Stimulated activated naive CD8-positive, alpha-beta T cell treated with anti-CD3 and anti-CD28 coated beads, Interleukin-15, Interleukin-2, amounts not matched to agents 100 ng/mL and 50 ng/mL, for 24 hours (primary cell): ENCODE measurements at regions not wholly inside any gene's neighbourhood (a gene's known extent, or its start where the extent isn't known, plus 50 kb on each side); places are given as distances from the start of the nearest gene placed in this dataset.

Source experiments
- H3K27ac Mint-ChIP-seq: one replicate; pipeline ENCODE4 v1.8.0; 2021; ENCODE audit warnings: mild to moderate bottlenecking, mixed read lengths
- H3K27me3 Mint-ChIP-seq: one replicate; pipeline ENCODE4 v1.8.0; 2021; ENCODE audit warnings: mixed read lengths
- H3K36me3 Mint-ChIP-seq: one replicate; pipeline ENCODE4 v1.8.0; 2021; ENCODE audit warnings: low read depth, mixed read lengths
- H3K4me1 Mint-ChIP-seq: one replicate; pipeline ENCODE4 v1.8.0; 2021; ENCODE audit warnings: low read depth, mixed read lengths
- H3K4me3 Mint-ChIP-seq: one replicate; pipeline ENCODE4 v1.8.0; 2021; ENCODE audit warnings: mild to moderate bottlenecking, mixed read lengths
- H3K9me3 Mint-ChIP-seq: one replicate; pipeline ENCODE4 v1.8.0; 2021; ENCODE audit warnings: mixed read lengths

GRCh38 chr5:116848954-116849581 is 274.4 kb upstream of the SEMA6A start:
- Mint-ChIP-seq H3K4me1 (no peaks in the 10 kb centered on the region), H3K4me3 (no peak overlapping the region)

GRCh38 chr5:116847960-116848359 is 273.3 kb upstream of the SEMA6A start:
- Mint-ChIP-seq H3K36me3 (no peaks in the 10 kb centered on the region), H3K9me3 (peaks cover 17% of the 10 kb centered on the region), H3K27me3 (no peaks in the 10 kb centered on the region), H3K27ac (no peak overlapping the region), H3K4me1 (no peaks in the 10 kb centered on the region), H3K4me3 (no peak overlapping the region)

More at GRCh38 chr5:116848954-116849581, 274.4 kb upstream of the SEMA6A start:
- Mint-ChIP-seq H3K27me3 (no peaks in the 10 kb centered on the region), H3K9me3 (peaks cover 17% of the 10 kb centered on the region), H3K27ac (no peak overlapping the region), H3K36me3 (no peaks in the 10 kb centered on the region)

DNA sequence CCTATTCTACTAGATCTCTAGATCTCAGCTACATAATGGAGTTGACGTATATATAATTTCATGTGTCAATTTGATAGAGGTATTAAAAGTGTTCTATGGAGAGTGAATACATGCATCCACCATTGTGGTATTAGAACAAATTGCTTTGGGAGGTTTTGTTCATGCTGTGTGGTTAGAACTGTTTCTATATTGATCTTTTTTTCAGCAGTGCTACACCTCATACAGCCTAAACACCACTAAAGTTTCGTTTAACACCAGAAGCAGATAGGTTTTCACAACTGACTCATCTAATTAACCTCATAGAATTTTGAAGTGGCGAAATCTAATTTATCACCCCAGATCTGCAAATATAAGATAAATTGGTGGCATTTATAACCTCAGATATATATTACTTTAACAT is 269.4 kb upstream of the SEMA6A start:
- H3K27ac Mint-ChIP-seq, result no peak overlapping the region
- H3K9me3 Mint-ChIP-seq, result peaks cover 15% of the 10 kb centered on the region
- H3K27me3 Mint-ChIP-seq, result no peaks in the 10 kb centered on the region
- H3K4me1 Mint-ChIP-seq, result no peaks in the 10 kb centered on the region
- no peak overlapping the region for H3K4me3 Mint-ChIP-seq
- no peaks in the 10 kb centered on the region for H3K36me3 Mint-ChIP-seq

GRCh38 chr5:116842514-116842961 is 267.9 kb upstream of the SEMA6A start:
- H3K27me3 Mint-ChIP-seq, result no peaks in the 10 kb centered on the region

DNA sequence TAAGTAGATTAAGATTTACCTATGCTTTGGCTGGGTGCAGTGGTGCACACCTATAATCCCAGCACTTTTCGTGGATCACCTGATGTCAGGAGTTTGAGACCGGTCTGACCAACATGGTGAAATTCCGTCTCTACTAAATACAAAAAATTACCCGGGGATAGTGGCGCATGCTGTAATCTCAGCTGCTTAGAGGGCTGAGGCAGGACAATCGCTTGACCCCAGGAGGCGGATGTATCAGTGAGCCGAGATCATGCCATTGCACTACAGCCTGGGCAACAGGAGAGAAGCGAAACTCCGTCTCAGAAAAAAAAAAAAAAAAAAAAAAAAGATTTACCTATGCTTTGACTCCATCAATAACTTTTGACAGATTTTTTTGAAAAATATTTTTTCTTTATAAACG is 267.1 kb upstream of the SEMA6A start:
- Mint-ChIP-seq H3K4me1 (no peaks in the 10 kb centered on the region), H3K27me3 (no peaks in the 10 kb centered on the region), H3K9me3 (peaks cover 12% of the 10 kb centered on the region), H3K27ac (no peak overlapping the region), H3K4me3 (no peak overlapping the region), H3K36me3 (no peaks in the 10 kb centered on the region)

More at GRCh38 chr5:116842514-116842961, 267.9 kb upstream of the SEMA6A start:
- peaks cover 12% of the 10 kb centered on the region for H3K9me3 Mint-ChIP-seq
- H3K36me3 Mint-ChIP-seq, result no peaks in the 10 kb centered on the region
- no peak overlapping the region for H3K4me3 Mint-ChIP-seq
- no peak overlapping the region for H3K27ac Mint-ChIP-seq
- H3K4me1 Mint-ChIP-seq, result no peaks in the 10 kb centered on the region

- Mint-ChIP-seq H3K36me3 (no peaks in the 10 kb centered on the region), H3K4me3 (no peak overlapping the region), H3K9me3 (peaks cover 4% of the 10 kb centered on the region), H3K27ac (no peak overlapping the region), H3K4me1 (no peaks in the 10 kb centered on the region), H3K27me3 (no peaks in the 10 kb centered on the region)
These were observed 263.5 kb upstream of the SEMA6A start for GRCh38 chr5:116838011-116838536.

DNA sequence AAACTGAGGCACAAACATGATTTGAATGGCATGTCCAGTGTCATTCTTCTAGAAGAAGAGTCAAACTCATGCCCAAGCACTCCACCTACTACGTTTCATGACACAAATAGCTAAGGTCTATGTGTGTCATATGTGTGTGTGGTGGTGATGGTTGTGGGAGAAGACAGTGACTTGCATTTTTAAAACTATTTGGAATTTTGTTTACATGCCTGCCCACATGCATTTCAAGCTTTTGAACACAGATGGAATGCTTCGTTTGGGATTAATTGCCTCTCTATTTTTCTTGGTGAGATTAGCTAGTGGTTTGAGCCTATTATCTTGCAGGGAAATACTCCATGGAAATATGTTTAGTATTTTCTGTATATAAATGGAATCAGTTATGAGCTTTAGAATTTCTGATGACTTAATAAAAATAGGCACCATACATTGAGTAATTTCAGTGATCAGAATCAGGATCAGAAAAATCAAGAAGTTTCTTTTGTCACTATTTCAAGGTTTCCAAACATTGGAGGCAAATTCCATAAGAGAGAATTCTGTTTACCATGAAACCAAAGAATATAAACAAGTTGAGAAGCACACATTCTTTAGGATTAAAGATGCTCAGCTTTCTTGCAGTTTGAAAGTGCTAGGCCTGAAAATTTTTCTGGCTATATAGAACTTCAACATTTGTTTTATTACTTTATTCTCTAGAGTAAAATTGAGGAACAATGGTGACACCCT is 260.3 kb upstream of the SEMA6A start:
- H3K36me3 Mint-ChIP-seq, result no peaks in the 10 kb centered on the region
- H3K9me3 Mint-ChIP-seq, result no peaks in the 10 kb centered on the region
- no peak overlapping the region for H3K27ac Mint-ChIP-seq
- no peaks in the 10 kb centered on the region for H3K27me3 Mint-ChIP-seq
- no peak overlapping the region for H3K4me3 Mint-ChIP-seq
- no peaks in the 10 kb centered on the region for H3K4me1 Mint-ChIP-seq

DNA sequence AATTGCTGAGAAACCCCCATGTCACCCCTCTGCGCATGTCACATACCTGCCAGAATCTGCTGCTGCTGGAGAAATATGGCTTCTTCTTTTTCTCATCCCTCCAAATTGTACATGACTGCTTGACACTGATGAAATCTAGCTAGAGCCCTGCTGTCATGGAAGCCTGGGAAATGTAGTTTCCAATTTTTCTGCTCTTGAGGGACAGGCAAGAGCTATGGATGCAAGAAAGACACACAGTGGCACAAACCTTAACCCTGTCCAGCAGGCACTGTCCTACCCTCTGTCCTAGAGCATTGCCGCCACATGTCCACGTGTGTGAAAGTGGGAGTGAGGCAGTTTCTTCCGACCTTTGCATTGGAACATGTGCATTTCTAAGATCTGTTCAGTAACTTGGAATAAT is 255.5 kb upstream of the SEMA6A start:
- H3K27ac Mint-ChIP-seq, result no peak overlapping the region
- no peaks in the 10 kb centered on the region for H3K4me1 Mint-ChIP-seq
- no peaks in the 10 kb centered on the region for H3K27me3 Mint-ChIP-seq
- no peaks in the 10 kb centered on the region for H3K9me3 Mint-ChIP-seq
- no peaks in the 10 kb centered on the region for H3K36me3 Mint-ChIP-seq
- no peak overlapping the region for H3K4me3 Mint-ChIP-seq

GRCh38 chr5:116827078-116827477 is 252.5 kb upstream of the SEMA6A start:
- no peaks in the 10 kb centered on the region for H3K4me1 Mint-ChIP-seq
- H3K27me3 Mint-ChIP-seq, result no peaks in the 10 kb centered on the region
- H3K4me3 Mint-ChIP-seq, result no peak overlapping the region
- H3K9me3 Mint-ChIP-seq, result no peaks in the 10 kb centered on the region
- no peaks in the 10 kb centered on the region for H3K36me3 Mint-ChIP-seq
- no peak overlapping the region for H3K27ac Mint-ChIP-seq

GRCh38 chr5:116825486-116825885 is 250.9 kb upstream of the SEMA6A start:
- H3K9me3 Mint-ChIP-seq, result no peaks in the 10 kb centered on the region
- no peak overlapping the region for H3K27ac Mint-ChIP-seq
- no peaks in the 10 kb centered on the region for H3K4me1 Mint-ChIP-seq
- H3K27me3 Mint-ChIP-seq, result no peaks in the 10 kb centered on the region
- no peaks in the 10 kb centered on the region for H3K36me3 Mint-ChIP-seq
- H3K4me3 Mint-ChIP-seq, result no peak overlapping the region

DNA sequence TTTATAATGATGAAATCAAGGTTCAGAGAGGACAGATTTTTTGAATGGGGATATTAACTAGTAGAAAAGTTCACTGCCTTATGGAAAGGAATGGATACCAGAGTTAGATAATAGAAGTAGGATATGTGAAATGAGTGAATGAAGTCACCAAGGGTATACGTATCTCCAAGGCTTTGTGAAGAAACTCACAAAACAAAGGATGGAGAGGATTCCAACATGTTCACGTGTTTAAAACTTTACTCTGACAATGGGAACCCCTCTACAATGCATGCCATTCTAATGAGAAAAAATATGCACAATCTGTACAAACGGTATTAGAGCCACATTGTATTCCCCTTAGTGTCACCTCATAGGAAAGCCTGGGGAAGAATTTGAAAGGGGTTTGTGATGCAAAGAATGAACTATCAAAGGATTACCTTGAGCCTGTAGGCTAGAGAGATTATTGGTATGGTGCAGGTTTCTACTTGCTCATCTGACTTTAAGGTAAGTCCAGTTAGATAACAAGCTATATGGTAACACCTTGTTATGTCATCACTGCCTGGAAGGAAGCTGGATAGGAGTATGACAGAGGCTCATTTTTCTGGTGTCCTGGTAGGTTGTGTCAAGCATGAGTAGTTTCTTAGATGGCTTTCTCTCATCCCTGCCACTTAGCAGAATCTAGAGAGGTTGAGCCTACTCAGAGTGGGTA is 250.3 kb upstream of the SEMA6A start:
- H3K27me3 Mint-ChIP-seq, result no peaks in the 10 kb centered on the region
- H3K9me3 Mint-ChIP-seq, result no peaks in the 10 kb centered on the region
- no peaks in the 10 kb centered on the region for H3K4me1 Mint-ChIP-seq
- no peak overlapping the region for H3K4me3 Mint-ChIP-seq
- H3K27ac Mint-ChIP-seq, result no peak overlapping the region
- no peaks in the 10 kb centered on the region for H3K36me3 Mint-ChIP-seq

GRCh38 chr5:116814626-116815385 is 240.2 kb upstream of the SEMA6A start:
- Mint-ChIP-seq H3K27me3 (no peaks in the 10 kb centered on the region), H3K4me1 (no peaks in the 10 kb centered on the region), H3K4me3 (no peak overlapping the region), H3K9me3 (peaks cover 5% of the 10 kb centered on the region), H3K27ac (no peak overlapping the region), H3K36me3 (no peaks in the 10 kb centered on the region)

DNA sequence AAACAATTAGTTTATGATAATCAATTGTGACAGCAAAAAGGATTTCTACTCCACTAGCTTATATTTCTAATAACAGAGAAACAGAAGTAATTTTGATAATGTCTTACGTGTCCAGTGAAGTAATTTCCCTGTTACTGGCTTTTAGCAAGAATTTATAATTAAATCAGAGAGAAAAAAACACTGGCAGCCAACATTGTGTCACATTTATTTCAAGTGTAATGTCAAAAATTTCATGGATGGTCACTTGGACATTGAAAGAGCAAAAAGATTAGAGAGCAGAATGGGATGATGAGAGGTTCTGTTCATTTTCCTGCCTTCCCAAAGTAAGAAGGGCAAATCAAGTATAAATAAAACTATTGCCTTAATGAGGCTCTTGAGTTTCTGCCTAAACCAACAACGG is 239.3 kb upstream of the SEMA6A start:
- no peak overlapping the region for H3K4me3 Mint-ChIP-seq
- peaks cover 5% of the 10 kb centered on the region for H3K9me3 Mint-ChIP-seq
- H3K27ac Mint-ChIP-seq, result no peak overlapping the region
- no peaks in the 10 kb centered on the region for H3K36me3 Mint-ChIP-seq
- no peaks in the 10 kb centered on the region for H3K4me1 Mint-ChIP-seq
- no peaks in the 10 kb centered on the region for H3K27me3 Mint-ChIP-seq

- H3K4me3 Mint-ChIP-seq, result no peak overlapping the region
- H3K4me1 Mint-ChIP-seq, result no peaks in the 10 kb centered on the region
- no peaks in the 10 kb centered on the region for H3K27me3 Mint-ChIP-seq
- no peaks in the 10 kb centered on the region for H3K36me3 Mint-ChIP-seq
- H3K27ac Mint-ChIP-seq, result no peak overlapping the region
- peaks cover 5% of the 10 kb centered on the region for H3K9me3 Mint-ChIP-seq
These were observed 238.7 kb upstream of the SEMA6A start for GRCh38 chr5:116813356-116813755.
